ENCODE measurements at regions not wholly inside any gene's neighbourhood (a gene's known extent, or its start where the extent isn't known, plus 50 kb on each side); places are given as distances from the start of the nearest gene placed in this dataset.

DNA sequence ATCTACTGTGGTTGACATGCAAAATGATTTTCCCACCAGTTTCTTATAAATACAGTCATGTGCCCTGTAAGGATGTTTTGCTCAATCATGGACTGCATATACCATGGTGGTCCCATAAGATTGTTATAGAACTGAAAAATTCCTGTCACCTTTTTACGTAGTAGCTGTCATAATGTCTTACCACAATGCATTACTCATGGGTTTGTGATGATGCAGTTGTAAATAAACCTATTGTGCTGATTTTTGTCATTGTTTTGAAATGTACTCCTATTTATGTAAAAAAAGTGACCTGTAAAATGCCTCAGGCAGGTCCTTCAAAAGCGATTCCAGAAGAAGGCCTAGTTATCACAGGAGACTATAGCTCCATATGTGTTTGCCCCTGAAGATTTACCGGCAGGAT, 695.4 kb upstream of the KIF2B start:
- no peaks in the 10 kb centered on the region for H3K27me3 ChIP-seq
- H3K4me3 ChIP-seq = no peak overlapping the region
- no peaks in the 10 kb centered on the region for H3K36me3 ChIP-seq
- TF ChIP-seq, protein P1, sequence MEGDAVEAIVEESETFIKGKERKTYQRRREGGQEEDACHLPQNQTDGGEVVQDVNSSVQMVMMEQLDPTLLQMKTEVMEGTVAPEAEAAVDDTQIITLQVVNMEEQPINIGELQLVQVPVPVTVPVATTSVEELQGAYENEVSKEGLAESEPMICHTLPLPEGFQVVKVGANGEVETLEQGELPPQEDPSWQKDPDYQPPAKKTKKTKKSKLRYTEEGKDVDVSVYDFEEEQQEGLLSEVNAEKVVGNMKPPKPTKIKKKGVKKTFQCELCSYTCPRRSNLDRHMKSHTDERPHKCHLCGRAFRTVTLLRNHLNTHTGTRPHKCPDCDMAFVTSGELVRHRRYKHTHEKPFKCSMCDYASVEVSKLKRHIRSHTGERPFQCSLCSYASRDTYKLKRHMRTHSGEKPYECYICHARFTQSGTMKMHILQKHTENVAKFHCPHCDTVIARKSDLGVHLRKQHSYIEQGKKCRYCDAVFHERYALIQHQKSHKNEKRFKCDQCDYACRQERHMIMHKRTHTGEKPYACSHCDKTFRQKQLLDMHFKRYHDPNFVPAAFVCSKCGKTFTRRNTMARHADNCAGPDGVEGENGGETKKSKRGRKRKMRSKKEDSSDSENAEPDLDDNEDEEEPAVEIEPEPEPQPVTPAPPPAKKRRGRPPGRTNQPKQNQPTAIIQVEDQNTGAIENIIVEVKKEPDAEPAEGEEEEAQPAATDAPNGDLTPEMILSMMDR (IDR thresholded peaks at IDR 0.05) = no peak
- no peak for TF ChIP-seq POLR2A (IDR thresholded peaks at IDR 0.05)
- H3K4me1 ChIP-seq = no peaks in the 10 kb centered on the region
- H3K9me3 ChIP-seq = no peaks in the 10 kb centered on the region
- WGBS, 2 donors = 63 to 82% methylated on average over 3 of the region's 3 CpGs
- no peak overlapping the region for H3K27ac ChIP-seq
- no peak for DNase-seq
- intact Hi-C loops (cut with DNase I) = no loop called here

DNA sequence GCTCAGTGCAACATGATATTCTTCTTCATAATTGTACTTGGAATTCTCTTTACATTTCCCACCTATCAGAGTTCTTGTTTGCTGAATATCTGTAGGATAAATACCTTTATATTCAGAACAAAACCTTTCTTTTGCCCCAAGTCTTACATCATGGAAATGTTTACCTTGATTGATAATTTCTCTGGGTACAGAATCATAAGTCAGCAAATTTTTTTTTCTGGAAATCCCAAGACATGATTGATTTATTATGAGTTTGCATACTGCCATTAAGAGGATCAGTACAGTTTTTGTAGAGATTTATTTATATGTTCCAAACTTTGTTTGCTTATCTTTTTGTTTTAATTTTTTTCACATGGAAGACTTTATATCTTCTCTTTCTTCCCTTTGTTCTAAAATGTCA, 699.8 kb upstream of the KIF2B start:
- no peak for TF ChIP-seq POLR2A (IDR thresholded peaks at IDR 0.05)
- TF ChIP-seq, protein P1 (IDR thresholded peaks at IDR 0.05) = no peak
- Histone ChIP-seq H3K9me3 (no peaks in the 10 kb centered on the region), H3K4me1 (no peaks in the 10 kb centered on the region), H3K4me3 (no peak overlapping the region), H3K27me3 (no peaks in the 10 kb centered on the region), H3K27ac (no peak overlapping the region), H3K36me3 (no peaks in the 10 kb centered on the region)
- DNase-seq = no peak
- intact Hi-C loops (cut with DNase I) = no loop called here

GRCh38 chr17:53119773-53120172, 703.0 kb upstream of the KIF2B start:
- TF ChIP-seq, protein P1 (IDR thresholded peaks at IDR 0.05) = no peak
- TF ChIP-seq POLR2A (IDR thresholded peaks at IDR 0.05) = no peak
- H3K4me1 ChIP-seq = no peaks in the 10 kb centered on the region
- 48 to 55% methylated on average over 2 of the region's 2 CpGs for WGBS, 2 donors
- H3K4me3 ChIP-seq = no peak overlapping the region
- peaks cover 0 to 8% (median 0%) of the 10 kb centered on the region in 3 donors for H3K9me3 ChIP-seq
- intact Hi-C loops (cut with DNase I) = no loop called here
- no peaks in the 10 kb centered on the region for H3K27me3 ChIP-seq
- H3K36me3 ChIP-seq = no peaks in the 10 kb centered on the region
- no peak overlapping the region for H3K27ac ChIP-seq
- DNase-seq = no peak

- Histone ChIP-seq H3K9me3 (peaks cover 0 to 8% (median 0%) of the 10 kb centered on the region in 3 donors), H3K4me1 (no peaks in the 10 kb centered on the region), H3K27ac (no peak overlapping the region), H3K27me3 (no peaks in the 10 kb centered on the region), H3K36me3 (no peaks in the 10 kb centered on the region), H3K4me3 (no peak overlapping the region)
- 14 to 30% methylated on average over 2 of the region's 2 CpGs for WGBS, 2 donors
- TF ChIP-seq, protein P1 (IDR thresholded peaks at IDR 0.05) = no peak
- no peak for TF ChIP-seq POLR2A (IDR thresholded peaks at IDR 0.05)
- intact Hi-C loops (cut with DNase I) = no loop called here
- no peak for DNase-seq
Measured at GRCh38 chr17:53118948-53119347, 703.8 kb upstream of the KIF2B start.

DNA sequence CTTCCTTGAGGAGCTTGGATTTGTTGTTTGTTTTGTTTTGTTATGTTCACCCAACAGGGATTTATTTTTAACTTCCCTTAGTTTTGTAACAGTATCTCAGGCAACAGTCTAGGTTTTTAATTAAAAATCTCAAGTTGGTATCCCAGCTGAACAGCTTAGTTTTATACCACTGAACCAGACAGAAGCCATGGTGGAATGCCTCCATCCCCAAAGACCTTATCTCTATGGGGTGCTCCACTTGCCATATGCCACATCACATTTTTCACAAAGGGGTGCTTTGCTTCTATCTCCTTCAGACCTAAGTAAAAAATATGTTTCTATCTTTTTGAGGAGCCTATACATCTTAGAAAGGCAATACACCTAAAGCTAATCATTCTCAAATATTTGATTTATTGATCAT, 715.8 kb upstream of the KIF2B start:
- no peaks in the 10 kb centered on the region for H3K36me3 ChIP-seq
- no peaks in the 10 kb centered on the region for H3K4me1 ChIP-seq
- H3K27ac ChIP-seq = no peak overlapping the region
- H3K27me3 ChIP-seq = no peaks in the 10 kb centered on the region
- intact Hi-C loops (cut with DNase I) = no loop called here
- TF ChIP-seq POLR2A (IDR thresholded peaks at IDR 0.05) = no peak
- TF ChIP-seq, protein P1 (IDR thresholded peaks at IDR 0.05) = no peak
- no peak for DNase-seq
- H3K4me3 ChIP-seq = no peak overlapping the region
- no peaks in the 10 kb centered on the region for H3K9me3 ChIP-seq

All from esophagus squamous epithelium (tissue), 5 donors.